ENCODE measurements at regions not wholly inside any gene's neighbourhood (a gene's known extent, or its start where the extent isn't known, plus 50 kb on each side); places are given as distances from the start of the nearest gene placed in this dataset.

DNA sequence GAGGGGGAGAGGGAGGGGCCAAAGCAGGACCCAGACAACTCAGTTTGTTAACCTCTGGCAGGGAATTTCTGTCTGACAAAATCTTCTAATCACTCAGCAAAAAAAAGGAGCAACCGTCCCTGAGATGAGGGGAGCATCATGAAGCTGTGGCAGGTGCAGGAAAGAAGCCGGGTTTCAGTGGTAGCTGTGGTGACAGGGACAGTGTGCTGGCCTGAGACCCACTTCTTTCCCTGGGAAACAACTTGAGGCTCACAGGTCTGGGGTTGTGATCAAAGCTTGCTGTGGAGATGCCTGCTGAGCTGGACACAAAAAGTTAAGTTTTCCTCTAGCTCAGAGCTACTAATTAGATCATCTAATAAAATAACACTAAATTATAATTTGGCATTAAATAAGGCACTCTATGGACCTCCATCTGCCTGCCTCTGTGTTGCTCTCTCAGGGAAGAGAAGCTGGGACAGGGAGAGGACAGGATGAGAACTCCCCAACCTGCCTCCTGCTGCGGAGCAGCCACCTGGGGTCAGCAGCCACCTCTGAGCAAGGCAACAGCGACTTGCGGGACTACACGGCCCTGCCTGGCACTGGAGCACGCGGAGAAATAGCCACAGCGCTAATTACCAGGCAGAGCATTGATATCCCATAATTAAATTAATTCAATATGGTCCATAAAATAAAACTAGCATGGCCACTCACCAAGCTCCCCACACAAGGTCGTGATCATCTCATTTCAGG lies 104.6 kb upstream of the TEX51 start:
- no peak for DNase-seq (ENCODE audit: low read depth)

DNA sequence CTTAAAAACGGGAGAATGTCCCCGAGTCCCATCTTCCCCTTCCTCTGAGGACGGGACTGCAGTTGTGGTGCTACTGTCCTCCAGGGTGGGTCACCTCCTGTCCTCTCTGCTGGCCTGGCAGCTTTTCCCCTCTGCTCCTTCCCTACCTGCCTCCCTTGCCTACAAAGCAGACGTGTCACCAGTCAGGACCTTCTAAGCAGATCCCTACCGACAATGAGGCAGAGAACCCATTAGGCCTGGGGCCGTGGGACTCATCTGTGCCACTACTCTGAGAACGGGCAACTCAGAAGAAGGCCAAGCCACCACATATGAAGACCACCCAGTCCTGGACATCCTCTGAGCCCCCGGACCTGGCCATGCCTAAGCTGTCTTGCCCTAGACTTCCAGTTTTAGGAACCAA lies 103.0 kb upstream of the TEX51 start:
- no peak for DNase-seq (ENCODE audit: low read depth)

DNA sequence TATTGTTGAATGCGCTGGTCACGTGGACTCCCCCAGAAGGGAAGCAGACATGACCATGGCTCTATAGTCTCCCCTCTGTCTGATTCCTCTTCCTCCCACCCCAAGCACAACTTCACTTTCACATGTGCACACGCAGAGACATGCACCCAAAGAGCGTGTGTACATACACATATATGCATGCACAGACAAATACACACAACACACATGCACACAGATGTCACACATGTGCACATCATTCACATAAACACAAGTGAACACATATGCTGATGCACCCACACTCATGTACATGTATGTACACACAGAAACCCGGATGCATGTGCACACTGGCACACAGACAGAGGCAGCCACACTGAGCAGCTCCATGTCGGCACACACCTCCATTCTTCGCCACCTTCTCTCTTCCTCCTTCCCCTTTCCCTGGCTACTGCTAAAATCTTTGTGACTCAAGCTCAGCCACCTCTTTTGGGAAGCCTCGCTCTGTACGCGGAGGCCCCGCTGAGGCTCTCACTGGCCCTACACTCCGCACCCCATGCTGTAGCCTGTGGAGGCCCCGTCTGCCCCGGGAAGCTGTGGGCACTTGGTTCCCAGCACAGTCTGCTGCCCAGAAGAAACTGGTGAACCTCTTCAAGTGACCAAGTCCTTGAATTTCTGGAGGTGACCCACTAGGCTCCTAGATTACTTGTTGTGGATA lies 101.6 kb upstream of the TEX51 start:
- no peak for DNase-seq (ENCODE audit: low read depth)

DNA sequence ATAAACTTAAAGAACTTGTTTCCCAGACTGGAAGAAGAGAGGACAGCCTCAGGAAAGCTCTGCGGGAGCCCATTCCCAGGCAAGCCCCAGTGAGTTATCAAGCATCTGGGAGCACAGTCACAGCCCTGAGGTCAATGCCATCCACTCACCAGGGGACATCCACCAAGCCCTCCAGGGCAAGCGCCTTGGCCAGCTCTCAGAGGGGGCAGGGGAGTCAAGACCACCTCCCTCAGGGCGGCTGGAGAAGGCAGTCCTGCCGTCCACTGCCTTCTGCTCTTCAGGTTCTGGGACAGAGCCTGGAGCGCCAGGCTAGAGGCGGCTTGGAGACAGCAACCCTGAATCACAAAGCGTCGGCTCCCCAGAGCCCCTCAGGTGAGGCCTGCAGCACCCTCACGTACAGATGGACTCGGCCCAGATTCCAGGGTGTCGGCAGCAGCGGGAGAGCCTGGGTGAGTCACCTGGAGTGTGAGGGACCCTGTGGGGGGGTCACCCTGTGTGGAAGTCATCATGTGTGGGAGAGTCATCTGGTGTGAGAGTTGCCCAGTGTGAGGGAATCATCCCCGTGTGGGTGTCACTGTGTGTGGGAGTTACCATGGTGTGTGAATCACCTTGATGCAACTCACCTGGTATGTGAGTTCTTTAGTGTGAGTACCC lies 100.9 kb upstream of the TEX51 start:
- no peak for DNase-seq (ENCODE audit: low read depth)

DNA sequence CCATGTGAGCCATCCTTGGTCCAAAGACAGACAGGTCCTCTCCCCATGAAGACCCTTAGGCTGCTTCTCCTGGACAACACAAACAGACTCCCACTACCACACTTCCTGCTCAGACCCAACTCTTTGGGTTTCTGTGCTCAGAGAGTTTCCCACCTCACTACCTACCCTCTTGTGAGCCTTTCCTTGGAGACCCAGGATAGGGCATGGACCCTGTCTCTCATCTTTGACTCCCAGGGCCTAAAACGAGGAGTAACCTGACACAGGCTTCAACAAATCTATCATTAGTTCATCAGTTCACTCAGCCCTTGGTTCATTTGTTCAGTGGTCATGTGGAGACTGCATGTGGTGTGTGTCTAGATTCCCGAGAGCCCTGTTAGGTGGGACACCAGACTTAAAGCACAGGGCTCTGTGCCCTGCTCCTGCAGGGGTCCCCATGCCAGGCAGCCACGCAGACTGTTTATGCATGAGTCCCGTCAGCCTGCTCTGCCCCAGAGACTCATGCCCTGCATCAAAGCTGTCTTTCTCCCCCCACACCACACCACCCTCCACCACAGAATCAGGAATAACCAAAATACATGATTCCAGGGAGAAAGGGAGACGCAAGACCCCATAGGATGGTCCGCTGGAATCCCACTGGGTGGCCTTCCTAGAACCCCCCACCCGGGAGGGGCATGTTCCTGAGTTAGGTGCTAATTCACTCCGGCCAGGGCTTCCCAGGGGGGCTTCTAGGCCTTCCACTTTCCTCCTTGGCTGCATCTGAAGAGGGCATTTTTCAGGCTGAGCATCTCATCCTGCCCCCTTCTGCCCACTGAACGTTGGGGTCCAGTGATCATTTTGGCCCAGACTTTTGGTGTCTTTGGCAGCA lies 100.2 kb upstream of the TEX51 start:
- no peak for DNase-seq (ENCODE audit: low read depth)

DNA sequence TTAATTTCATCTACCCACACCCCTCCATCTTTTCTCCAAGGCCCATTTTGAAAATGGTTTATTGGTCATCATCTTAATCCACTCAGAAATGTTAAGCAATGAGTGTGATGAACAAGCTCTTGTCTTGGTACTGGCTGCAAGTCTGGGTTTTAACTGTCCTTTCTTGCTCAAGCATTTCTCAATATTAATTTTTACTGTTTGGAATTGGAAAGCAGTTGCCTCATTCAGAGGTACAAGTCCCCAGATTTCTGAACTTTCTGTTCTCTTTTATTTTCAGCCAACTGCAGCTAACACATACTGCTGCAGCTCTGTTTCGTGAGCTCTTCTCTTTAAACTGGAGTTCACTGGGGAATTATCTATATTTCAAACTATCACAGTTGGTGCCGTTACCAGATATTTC lies 99.4 kb upstream of the TEX51 start:
- DNase-seq (ENCODE audit: low read depth): no peak

DNA sequence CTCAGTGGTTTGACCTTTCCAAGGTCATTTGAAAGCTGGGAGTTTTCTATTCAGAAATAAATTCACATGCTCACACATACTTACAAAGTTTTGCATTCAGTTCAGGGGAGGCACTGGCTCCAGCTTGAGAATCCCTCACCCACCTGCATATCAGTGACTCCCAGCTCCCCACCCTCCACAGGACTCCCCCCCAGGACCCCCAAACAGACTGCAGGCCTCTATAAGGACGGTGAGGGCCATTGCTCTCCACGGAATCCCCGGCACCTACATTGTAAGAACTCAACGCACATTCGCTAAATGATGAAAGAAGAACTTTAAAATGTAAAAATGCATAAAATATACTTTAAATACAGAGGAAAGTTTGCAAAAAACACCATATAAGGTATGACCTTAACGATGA lies 97.2 kb upstream of the TEX51 start:
- DNase-seq (ENCODE audit: low read depth): no peak

DNA sequence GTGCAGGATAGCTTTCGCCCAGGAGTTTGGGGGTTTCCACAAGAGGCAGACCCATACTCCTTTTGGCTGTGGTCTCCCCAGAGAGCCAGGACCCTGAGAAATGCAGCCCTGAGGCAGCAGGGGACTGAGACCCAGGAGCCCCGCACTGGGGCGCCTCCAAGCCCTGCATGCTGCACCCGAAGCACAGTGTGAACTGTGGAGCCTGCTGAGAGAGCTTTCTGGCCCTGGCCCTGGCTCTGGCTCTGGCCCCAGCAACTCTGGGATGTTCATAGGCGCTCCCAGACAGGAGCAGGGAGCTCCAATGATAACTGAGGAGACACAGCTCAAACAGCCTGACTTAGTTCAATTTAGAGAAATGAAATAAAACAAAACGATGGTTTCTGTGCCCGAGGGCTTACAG lies 96.4 kb upstream of the TEX51 start:
- no peak for DNase-seq (ENCODE audit: low read depth)

DNA sequence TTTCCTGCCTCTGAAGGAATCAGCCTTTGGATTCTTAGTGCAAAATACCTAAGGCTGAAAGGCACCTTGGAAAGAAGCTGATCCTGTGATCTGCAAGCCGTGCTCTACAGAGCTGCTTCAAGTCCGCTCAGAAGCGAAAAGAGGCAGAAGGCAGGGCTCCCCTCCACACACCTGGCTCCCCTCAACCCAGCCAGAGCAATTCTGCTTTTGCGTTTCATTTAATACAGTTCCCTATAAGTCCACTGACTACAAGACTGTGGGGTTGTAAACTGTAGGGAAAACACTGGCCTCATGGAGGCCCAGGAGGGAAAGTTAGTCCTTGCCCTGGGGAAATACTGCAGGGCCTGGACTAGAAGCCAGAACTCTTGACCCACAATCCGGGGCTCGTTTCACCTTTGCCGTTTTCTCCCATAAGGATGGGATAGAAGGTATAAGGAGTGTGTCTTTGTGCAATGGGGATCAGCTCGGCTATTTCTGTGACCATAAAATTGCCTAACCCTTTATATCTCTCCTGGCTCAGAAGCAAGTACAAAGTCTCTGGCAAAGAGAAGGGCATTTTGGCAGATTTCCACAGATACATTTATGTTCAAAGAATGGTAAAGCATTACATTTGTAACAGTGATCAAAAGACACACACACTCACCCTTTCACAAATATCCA lies 95.8 kb upstream of the TEX51 start:
- no peak for DNase-seq (ENCODE audit: low read depth)

DNA sequence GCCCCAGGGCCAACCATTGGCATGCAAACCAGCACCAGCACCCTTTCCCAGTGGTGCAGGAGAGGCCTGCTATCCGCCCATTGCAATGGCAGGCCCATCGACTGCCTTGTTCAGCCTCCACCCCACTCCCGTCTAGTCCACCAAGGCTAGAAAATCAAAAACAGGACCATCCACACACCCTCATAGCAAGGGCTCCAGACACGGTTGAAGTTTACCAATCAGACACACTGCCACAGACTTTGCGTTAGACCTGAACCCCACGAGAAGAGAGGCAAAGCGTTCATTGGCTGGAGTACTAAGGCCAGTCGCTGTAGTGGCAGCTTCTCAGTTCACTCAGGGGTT lies 95.3 kb upstream of the TEX51 start:
- DNase-seq (ENCODE audit: low read depth): no peak

DNA sequence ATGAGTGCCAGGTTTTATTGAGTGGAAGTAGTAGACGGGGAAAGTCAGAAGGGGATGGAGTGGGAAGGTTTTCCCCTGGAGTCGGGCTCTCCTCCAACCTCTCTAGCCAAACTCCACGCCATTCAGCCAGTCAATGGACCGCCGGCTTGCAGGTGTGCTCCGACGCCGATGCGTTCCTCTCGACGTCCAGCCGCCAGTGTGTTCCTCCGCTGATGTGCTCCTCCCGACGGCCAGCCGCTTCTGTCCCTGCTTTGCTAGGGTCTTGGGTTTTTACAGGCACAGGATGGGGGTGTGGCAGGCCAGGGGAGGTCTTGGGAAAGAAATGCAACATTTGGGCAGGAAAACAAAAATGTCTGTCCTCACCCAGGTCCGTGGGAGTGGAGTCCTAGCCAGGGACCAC lies 94.3 kb upstream of the TEX51 start:
- DNase-seq (ENCODE audit: low read depth): no peak

DNA sequence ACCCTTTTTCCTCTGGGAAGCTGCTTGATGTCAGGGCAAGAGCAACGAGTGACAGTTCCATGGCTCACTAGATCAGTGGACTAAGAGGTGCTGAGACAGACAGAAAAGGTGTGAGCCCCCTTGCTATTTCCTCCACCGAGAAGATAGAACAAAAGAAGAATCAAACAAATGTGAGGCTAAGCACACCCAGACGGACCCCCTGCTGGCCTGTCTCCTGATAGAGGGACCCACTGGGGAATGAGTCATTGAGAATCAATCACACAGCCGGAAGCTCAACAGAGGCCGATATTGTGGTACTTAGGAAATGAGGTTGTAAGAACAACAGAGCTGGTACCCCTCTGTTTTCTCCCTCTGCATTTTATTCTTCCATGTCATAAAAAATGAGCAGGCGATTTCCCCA lies 89.8 kb upstream of the TEX51 start:
- no peak for DNase-seq (ENCODE audit: low read depth)

DNA sequence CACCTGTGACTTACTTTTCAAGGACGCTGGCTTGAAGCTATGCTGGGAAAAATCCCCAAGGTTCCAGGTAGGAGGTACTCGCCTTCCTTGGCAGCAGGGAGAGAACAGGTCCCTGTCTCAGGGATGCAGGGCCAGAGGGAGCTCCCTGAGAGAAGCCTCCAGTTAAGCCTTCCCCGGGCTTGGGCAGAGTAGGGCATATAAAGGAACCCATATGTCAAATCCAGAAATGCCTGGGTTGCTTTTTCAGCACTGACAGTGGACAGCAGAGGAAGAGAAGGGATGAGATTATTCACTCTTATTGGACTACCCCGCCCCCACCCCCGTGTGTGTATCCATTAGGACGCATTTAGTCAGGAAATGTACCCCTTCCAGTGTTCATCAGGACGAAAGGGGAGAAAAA lies 89.3 kb upstream of the TEX51 start:
- no peak for DNase-seq (ENCODE audit: low read depth)

DNA sequence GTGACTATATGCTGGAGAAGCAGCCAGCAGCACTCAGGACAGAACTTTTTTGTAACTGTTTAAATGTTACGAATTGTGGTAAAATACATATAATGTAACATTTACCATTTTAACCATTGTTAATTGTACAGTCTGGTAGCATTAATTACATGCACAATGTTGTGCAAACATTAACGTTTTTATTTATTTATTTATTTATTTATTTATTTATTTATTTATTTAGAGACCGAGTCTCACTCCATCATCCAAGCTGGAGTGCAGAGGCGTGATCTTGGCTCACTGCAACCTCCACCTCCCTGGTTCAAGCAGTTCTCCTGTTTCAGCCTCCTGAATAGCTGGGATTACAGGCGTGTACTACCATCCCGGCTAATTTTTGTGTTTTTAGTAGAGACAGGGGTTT lies 88.7 kb upstream of the TEX51 start:
- DNase-seq (ENCODE audit: low read depth): no peak

DNA sequence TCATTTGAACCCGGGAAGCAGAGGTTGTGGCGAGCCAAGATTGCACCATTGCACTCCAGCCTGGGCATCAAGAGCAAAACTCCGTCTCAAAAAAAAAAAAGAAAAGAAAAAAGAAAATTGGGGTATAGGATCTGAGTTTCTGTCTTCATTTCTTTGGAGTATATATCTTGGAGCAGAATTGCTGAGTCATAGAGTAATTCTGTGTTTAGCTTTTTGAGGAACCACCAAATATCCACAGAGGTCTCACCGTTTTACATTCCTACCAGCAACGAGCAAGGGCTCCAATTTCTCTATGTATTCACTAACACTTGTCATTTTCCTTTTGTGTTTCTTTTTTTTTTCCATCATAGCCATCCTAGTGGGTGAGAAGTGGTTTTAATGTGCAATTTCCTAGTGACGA lies 87.6 kb upstream of the TEX51 start:
- no peak for DNase-seq (ENCODE audit: low read depth)

DNA sequence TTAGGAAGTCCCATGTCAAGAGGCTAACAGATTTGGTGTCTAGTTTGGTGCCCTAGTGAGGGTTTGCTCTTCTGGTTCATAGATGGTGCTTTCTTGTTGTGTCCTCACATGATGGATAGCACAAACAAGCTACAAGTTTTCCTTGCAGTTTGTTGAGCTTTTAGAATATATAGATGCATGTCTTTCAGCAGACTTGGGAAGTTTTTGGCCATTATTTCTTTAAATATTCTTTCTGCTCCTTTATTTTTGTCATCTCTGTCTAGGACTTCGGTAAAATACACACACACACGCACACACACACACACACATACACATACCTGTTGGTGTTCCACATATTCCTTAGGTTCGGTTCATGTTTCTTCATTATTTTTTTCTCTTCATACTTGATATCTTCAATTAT lies 81.5 kb upstream of the TEX51 start:
- DNase-seq (ENCODE audit: low read depth): no peak

DNA sequence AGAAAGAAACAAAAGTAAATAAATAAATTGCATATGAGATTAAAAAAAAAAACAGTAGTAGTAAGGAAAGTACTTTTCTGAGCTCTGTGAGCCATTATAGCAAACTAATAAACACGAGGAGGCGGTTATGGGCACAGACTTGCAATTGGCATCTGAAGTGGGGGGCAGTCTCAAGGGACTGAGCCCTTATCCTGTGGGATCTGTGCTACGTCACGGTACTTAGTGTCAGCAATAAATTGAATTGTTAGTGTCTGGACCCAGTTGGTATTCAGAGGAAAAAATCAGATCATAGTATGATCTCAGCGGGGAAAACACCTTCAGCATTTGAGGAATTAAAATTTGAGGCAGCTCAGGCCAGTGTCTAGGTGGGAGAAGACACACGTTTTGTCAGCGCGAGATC lies 76.6 kb upstream of the TEX51 start:
- DNase-seq (ENCODE audit: low read depth): no peak

DNA sequence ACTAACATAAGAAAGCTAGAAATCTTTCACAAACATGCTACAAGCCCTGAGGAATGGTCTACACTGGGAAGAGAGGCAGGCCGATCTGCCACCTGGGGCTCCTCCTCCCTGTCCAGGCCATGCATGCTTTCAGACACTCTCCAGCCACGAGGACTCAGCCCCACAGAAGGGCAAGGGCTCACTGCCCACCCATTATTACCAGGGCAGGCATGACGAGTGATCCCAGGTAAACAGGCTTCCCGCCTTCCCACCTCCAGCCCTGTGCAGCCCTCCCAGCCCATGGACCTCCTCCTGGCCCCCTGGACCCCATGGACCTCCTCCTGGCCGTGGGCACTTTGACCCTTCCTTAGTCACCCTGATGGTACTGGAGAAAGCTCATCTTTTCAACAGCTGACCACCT lies 75.8 kb upstream of the TEX51 start:
- DNase-seq (ENCODE audit: low read depth): no peak

DNA sequence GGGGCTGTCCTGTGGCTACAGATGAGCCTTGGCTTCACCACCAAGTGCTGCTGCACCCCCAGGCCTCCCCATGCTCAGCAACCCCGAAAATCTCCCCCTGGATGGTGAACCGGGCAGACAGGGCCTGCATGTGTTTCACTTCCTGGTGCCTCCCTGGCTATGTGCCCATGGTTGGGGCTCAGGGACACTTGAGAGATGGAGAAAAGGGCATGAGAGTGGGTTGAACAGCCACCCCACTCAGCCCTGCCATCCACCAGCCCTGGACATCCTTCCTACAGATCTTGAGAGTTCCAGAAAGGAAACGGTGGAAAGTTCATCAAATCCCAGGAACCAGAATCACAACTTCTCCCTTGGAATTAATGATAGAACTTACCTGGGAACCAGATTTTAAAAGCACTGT lies 74.7 kb upstream of the TEX51 start:
- no peak for DNase-seq (ENCODE audit: low read depth)

DNA sequence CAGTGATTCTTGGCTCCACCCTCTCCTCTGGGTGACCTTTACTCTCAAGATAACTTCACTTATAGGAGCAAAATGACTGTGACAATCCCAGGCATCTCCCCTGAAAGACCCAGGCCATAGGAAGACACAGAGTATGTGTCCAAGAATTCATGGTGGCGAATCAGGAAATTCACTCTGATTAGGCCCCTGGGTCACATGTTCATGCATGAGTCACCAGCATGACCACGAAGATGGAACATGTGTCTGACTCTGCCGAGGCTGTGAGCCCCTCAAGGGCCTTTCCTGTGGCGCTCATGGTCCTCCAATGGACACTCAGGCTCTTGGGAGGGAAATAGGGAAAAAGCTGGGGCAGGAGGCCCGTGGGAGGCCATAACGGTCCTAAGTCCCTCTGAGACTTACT lies 74.0 kb upstream of the TEX51 start:
- DNase-seq (ENCODE audit: low read depth): no peak

DNA sequence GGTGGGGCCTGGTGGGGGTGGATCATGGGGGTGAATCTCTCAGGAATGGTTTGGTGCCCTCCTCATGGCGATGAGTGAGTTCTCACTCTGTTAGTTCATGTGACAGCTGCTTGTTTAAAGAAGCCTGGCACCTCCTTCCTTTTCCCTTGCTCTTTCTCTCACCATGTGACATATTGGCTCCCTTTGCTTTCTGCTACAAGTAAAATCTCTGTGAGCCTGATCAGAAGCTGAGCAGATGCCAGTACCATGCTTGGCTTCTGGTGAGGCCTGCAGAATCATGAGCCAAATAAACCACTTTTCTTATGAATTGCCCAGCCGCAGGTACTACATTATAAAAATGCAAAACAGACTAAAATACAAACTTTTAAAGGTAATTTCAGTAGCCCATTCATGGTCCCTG lies 73.4 kb upstream of the TEX51 start:
- no peak for DNase-seq (ENCODE audit: low read depth)

DNA sequence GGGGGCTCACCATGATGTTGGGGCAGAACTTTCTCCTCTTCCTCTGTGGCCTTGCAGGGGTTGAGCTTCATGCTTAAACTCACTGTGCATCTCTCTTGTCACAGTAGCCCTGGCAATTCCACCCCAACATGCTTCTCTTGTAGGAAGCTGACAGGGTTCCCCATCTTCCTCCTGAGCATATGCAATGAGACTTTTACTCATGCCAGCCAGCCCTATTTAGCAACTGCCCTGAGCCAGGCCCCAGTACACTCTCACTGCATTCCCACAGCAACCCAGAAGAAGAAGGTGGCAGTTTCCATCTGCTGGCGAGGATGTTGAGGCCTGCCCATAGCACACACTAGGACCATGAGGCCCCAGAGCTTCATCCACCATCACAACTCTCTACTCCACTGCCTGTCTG lies 72.2 kb upstream of the TEX51 start:
- no peak for DNase-seq (ENCODE audit: low read depth)

Data from iris pigment epithelial cell (primary cell).